Ramos (cell line): ENCODE measurements at regions not wholly inside any gene's neighbourhood (a gene's known extent, or its start where the extent isn't known, plus 50 kb on each side); places are given as distances from the start of the nearest gene placed in this dataset.
"Not testable (repeated sequence)": the region's sequence is repeated elsewhere in the genome, so short reads cannot be mapped to it uniquely, and the experiment has no call there.

ENCODE experiments used
- in situ Hi-C: fragments of 300-500 bp; cut with MboI; formaldehyde crosslinking; loops from one replicate; pipeline ENCODE4 v1.14.3; 2022; ENCODE audit warnings: low sequenced_read_pairs; ENCODE audit not compliant: unreplicated experiment

DNA sequence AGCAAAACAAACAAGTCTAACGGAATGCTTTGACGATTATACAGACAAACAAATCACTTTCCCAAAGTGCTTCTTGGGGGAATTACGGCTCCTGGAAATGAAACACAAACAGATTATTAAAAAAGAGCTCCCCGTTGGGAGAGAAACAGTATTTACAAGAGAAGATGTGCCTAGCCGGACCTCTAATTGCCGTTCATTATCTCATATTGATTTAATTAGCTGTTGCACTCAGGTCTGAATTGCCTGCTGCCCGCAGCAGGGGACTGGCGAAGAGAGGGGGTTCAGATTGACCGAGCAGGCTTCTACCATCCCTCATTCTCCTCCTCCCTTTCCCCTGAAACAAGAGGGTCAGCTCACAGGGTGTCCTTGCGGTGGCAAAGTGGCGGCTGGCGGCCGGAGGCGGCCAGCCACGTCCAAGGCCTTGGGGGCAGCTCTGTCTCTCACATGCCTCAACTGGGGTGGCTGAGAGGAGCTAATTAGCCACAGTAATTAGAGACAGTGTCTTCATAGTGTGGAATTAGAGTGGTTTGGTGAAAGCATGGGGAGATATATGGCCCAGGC, 295.1 kb downstream of the MIAT start:
- in situ Hi-C loops: no loop called here

DNA sequence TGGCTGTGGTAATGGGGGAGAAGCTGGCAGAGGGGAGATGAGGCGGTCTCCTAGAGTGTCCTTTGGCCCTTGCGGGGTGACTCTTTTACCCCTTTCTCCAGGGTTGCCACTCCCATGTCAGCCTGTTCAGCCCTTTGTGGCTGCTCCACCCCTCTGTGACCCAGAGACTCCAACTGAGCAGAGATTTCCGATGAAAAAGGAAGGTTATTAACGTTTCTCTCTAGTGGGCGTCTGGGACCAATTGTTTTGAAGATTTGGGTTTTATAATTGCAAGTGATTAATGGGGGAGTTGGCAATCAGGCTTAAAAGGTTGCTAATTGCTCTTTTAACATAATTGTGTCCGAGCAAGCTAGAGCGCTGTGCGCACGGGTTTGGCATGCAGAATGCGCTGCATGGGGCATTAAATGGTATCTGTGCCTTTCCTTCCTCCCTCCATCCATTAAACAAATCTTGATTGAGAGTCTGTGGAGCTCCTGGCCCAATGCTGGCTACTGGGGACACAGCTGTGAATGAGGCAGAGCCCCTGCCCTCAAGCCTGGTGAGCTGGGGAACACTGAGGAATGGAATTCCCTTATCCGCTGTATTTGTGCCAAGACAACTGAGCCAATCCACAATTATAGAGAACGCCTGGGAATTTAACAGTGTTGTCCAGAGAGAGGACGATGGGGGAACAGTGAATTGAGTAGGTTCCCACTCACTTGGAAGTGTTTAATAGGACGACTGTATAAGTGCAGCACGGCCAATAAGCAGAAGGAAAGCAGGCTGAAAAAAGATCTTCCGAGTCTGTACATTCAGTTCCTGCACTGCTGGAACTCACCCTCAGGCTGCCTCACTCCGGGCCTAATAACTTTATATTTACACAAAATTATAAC, 295.9 kb downstream of the MIAT start:
- in situ Hi-C loops: no loop called here

DNA sequence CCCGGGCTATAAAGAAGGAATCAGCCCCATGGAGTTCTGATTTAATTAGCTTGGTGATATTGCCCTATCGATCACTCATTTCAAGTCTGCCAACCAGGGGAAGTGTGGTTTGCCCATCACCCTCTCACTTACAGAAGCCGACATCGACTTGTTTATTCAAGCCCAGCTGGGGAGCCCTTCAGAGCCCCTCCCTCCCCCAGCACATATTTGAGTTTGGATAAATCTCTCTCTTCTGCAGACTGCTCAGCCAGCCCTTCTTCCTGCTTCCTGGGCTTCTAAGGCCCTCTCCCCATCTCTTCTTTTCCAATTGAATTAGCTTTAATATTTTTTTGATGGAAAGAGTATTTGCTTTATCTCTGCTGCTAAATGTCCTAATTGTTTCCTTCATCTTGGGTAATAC, 299.0 kb downstream of the MIAT start:
- in situ Hi-C loops: no loop called here

DNA sequence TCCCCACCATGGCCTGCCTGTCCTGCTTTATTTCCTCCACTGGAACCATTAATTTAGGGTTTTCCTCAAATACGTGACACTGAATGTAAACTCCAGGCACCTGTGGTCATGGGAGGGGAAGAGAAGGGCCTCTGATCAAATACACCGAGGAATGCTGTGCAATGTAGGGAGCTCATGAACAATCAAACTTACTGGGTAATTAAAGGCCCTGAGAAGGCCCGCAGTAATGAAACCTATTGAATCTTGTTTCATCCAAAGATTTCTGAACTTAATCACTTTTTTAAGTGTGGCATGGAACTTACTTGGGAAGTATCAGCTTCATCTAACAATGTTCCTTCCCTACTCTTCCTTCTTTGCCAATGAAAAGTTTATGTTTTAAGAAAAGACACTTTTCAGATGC, 299.8 kb downstream of the MIAT start:
- in situ Hi-C loops: no loop called here

DNA sequence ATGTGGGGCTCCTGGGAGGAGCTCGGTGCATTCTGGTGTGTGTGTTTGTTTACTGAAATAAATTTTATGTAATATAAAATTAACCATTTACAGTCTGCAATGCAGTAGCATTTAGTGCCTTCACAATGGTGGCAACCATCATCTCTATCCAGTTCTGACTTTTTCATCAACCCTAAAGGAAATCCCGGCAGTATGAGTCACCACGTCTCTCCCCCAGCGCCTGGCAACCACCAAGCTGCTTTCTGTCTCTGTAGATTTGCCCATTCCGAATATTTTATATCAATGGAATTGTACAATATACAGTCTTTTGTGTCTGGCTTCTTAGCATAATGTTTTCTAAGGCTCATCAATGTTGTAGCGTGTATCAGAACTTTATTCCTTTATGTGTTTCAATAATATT, 300.5 kb downstream of the MIAT start:
- in situ Hi-C loops: no loop called here

DNA sequence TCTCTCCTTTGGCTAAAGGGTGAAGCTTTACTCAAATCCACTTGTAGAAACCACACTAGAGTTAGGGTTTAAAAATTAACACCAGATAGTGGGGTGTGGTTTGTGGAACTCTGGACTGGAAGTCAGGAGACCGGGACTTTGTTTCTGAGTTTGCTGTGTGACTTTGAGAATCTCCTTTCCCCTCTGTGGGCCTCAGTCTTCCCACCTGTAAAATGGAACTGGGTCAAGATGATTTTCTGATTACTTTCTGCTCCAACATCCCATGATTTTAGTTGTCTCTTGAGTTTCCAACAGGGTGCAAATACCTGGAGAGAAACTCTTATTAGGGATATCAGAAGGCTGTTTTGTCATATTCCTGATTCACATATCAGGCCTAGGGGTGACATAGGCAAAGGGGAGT, 301.0 kb downstream of the MIAT start:
- in situ Hi-C loops: no loop called here

DNA sequence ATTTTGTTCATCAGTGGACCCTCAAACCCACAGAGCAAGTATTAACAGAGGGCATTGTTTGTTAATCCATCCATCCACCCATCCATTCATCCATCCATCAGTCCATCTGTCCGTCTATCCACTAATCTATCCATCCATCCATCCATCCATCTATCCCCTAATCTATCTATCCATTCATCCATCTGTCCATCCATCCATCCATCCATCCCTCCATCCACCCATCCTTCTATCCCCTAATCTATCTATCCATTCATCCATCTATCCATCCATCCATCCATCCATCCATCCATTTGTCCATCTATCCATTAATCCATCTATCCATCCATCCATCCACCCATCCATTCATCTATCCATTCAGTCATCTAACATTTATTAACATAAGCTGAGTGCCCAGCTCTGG, 307.3 kb downstream of the MIAT start:
- in situ Hi-C loops: no loop called here

DNA sequence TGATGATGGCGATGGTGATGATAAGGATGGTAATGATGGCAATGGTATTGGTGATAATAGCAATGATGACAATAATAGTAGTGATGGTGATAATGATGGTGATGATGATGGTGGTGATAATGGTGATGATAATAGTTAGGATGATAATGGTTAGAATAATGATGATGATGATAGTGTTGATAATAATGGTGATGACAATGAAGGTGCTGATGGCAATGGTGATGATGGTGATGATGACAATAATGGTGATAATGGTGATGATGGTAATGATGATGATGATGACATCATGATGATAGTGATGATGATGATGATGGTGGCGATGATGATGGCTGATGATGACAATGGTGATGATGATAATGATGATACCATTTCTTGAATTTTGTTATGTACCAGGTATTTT, 309.9 kb downstream of the MIAT start:
- in situ Hi-C loops: no loop called here

DNA sequence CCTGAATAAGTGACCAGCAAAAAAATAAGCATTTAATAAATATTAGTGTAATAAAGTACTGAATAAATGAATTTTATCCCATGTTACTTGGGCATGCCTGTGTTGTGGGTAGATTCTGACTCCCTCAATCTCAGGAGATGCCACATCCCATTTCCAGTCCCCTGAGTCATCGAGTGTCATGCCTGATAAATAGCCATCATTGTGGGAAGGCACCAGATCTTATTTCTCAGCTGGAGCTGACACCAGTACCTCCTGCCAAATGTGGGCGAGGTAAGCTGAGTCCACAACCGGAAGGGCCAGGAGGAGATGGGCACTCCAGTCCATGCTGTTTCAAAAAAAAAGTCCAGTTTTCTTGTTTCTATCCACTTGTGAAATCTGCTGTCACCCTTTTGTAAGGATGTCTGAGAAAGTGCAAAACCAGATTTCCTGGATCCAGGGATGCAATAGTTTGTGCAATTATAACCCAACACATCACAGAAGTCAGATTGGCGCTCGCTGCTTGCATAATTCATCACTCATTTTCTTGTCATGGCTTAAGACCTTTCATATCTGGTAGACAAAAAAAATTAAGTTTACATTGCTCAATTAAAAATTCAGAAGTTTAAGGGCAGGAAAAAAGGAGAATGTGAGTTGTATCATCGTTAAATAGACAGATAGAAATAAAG, 311.6 kb downstream of the MIAT start:
- in situ Hi-C loops: no loop called here

DNA sequence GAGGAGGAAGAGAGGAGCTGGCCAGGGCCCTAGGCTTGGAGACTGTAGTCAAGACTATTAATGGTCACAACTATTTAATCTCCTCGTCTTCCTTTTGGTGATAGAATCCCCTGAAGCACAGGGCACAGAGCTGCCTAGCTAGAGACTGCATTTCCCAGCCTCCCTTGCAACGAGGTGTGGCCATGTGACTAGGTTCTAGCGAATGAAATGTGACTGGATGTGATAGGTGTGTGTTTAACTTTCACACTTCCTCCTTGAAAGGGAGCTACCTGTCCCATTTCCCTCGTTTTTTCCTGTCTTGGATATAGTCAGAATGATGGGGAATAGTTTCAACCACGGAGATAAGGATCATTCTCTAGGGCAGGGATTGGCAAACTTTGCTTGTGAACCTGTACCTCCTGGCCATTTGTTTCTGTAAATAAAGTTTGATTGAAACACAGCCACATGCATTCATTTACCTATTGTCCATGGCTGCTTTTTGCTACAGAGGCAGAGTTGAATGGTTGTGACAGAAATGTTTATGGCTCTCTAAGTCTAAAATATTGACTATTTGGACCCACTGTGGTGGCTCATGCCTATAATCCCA, 313.5 kb downstream of the MIAT start:
- in situ Hi-C loops: no loop called here

DNA sequence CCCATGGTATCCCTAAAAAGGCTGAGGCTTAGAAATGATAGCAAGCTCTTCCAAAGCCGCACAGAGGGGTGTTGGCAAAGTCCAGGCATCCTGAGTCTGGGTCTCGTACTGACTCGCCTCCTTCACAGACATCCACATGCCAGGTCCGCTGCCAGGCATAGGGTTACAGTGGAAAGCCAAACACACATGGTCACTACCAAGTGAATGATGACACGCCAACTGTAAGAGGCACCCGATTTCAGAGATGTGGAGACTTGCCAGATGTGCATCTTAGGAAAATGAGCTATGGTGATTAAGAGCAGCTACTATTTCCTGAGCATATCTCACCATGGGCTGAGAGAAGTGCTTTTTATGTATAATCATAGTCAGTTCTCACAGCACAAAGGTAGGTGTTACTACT, 314.9 kb downstream of the MIAT start:
- in situ Hi-C loops: no loop called here

DNA sequence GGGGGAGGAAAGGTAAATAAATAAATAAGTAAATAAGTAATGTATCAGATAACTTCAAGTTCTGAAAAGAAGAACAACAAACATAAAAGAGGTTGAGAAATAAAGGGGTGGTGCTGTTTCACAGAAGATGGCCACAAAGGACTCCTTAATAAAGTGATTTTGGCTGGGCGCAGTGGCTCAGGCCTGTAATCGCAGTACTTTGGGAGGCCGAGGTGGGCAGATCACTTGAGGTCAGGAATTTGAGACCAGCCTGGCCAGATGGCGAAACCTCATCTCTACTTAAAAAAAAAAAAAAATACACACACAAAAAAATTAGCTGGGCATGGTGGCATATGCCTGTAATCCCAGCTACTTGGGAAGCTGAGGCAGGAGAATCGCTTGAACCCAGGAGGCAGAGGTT, 315.5 kb downstream of the MIAT start:
- in situ Hi-C loops: not testable (repeated sequence)

DNA sequence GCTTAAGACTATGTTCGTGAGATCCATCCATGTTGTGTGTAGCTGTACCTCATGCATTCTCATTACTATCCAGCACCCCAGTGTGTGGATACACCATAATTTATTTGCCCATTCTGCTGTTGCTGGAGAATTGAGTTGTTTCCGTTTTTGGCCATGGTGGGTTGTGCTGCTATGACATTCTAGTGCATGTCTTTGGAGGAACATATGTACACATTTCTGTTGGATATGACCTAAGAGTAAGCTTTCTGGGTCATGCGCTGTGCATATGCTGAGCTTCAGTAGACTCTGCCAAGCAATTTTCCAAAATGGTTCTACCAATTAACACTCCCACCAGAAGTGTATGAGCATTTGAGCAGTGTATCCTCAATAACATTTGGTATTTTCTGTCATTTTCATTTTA, 316.6 kb downstream of the MIAT start:
- in situ Hi-C loops: no loop called here

DNA sequence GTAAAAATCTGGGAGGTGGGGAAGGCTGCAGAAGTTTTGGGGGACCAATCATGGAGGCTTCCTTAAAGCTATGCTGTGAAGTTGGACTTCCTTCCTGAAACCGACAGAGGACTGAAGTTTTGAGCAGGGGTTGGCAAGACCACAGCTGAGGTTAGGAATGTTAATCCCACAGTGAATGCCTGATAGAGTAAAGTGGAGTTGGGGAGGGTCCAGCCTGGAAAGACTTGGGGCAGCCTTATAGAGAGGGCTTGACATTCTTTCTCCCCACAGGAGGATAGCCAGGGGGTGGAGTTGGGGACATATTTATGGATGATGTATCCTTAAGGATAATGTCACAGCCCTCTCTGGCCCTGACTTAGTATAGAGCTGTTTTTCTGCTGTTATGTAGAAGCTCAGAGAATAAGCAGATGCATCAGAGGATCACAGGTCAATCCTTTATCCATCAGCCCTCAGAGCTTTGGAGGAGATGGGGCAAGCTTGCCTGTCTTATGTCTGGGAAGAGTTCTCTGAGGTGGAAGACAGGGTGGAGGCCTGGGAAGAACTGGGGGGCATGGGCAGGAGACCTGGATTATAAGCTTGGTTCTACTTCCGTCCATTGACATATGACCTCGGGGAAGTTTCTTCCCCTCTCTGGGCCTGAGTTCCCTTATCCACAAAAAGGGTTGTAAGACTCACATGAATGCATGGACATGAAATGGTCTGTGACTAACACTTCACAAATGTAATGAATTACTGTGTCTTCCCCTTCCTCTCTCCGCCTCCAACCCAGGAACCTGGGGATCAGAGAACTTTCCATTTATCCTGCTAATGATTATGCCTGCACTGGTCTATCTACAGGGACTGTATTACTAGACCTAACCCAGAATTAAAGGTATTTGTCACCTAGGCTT, 317.8 kb downstream of the MIAT start:
- in situ Hi-C loops: no loop called here

DNA sequence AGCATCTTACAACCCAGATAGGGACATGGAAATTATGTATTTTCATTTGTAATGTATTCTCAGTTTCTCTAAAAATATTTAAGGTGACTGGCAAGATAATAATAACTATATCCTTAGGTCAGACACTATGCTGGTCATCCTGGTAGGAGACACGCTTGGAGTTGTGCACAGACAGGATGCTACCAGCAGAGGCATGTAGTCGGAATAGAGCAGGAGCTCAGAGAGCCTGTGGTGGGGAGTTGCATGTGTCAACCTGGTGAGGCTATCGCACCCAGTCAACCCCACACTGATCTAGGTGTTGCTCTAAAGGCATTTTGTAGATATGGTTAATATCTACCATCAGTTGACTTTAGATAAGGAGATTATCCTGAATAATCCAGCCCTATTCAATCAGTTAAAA, 318.5 kb downstream of the MIAT start:
- in situ Hi-C loops: no loop called here

DNA sequence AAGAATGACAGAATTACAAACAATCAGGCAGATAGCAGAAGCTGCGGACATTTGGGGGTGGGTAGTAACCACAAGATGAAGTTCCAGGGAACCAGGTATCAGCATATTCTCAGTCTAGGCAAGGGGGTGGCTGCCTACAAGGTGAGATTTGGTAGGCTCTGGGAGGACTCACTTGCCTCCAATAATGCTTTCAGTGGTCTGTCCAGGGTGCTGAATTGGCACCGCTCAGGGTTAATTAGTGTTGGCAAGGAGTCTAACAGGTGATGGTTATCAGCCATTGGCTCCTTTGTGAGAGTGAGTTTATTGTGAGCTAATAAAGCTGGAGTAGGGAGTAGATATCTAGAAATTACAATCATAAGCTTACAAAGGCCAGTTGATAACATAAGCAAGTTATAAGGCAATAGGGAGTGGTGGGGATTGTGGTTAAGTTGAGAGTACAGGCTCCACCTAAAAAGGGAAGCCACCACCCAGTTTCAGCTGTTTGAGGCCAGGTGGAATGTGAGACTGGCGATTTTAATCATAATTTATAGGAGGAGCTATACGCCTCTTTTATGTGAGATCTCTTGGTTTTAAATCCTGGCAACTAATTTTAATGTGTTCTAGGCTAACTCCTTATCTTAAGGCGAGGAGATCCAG, 320.5 kb downstream of the MIAT start:
- in situ Hi-C loops: no loop called here

DNA sequence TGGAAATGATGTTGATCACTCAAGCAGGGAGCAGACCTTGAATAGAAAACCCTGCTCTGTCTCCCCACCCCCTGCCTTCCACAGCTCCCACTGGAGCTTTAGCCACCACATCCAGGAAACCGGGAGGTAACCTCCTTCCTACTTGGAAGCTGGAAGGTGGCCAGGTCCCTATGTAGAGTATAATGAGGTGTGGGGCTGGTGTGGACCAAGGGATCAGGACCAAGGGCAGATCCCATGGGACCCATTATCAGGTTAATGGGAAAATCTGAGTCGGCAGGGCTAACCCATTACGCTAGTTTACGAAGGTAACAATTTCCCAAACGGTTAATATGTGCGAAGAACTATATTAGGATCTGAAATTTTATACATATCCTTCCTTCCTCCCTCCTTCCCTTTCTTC, 321.9 kb downstream of the MIAT start:
- in situ Hi-C loops: no loop called here

DNA sequence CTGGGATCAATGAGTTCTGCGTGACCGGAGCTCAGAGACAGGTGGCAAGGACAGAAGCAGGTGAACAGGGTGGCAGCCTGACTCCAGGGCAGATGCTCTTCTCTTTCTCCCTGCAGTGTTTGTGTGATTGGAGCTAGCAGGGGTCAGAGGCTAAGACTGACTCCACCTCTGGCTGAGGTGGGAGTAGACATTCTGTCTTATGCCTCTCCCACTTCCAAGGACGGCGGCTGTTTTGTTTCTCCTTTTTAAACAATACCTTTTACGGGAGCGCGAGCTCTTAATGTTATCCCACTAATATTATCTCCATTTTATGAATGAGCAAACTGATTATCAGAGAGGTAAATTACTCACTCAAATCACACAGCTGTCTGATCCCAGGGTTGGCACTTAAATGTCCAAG, 323.7 kb downstream of the MIAT start:
- in situ Hi-C loops: no loop called here

DNA sequence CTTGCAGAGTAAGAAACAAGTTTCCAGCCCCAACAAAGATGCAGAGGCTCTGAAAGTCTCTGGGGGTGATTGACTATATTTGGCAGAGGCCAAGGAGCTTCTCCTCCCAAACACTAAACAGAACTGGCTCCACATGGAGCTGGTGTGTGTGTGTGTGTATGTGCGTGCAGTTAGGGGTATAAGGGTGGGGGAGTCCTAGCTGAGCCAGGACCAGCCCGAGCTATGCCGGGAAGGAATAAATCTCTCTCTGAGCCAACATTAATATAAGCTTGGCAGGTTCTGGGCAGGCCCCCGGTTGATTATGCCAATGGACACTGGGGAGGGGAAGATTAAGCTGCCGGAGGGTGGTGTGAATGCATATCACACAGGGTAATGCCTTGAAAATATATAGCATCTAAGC, 324.2 kb downstream of the MIAT start:
- in situ Hi-C loops: no loop called here

DNA sequence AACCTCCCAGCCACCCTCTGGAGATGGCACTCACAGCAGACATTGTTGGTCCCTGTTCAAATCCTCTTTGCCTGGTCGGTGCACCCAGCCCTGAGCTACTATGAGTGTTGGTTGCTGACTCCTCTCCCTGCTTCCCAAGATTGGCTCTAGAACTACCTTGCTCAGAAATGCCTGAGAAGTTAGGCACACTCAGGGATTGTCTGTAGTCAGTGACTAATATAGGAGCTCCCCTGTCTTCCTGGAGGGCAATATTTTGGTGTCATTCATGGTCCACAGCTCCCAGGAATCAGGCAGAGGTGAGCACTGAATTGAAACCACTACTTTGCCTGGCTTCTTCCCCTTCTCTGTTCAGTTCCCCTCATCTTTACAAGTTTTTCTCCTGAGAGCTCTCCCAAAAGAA, 325.9 kb downstream of the MIAT start:
- in situ Hi-C loops: no loop called here
